ENCODE measurements at regions not wholly inside any gene's neighbourhood (a gene's known extent, or its start where the extent isn't known, plus 50 kb on each side); places are given as distances from the start of the nearest gene placed in this dataset.

DNA sequence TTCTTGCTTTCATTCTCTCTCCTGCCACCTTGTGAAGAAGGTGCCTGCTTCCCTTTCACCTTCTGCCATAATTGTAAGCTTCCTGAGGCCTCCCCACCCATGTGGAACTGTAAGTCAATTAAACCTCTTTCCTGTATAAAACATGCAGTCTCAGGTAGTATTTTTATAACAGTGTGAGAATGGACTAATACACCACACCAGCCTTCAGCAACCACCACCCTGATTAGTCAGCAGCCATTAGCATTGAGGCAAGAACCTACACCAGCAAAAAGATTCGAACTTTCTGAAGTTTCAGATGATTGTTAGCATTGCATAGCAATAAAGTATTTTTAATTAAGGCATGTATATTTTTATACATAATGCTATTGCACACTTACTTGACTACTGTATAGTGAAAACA is 980.2 kb downstream of the EFNA5 start:
- 2 to 44% methylated on average over 1 of the region's 1 CpG for WGBS, 2 donors
- H3K27ac ChIP-seq (ENCODE audit: low read depth in 1 of 2, low read length in 1 of 2), result no peak overlapping the region
- H3K36me3 ChIP-seq (ENCODE audit: control insufficient read depth in 4 of 4, insufficient read depth in 4 of 4, low read length in 4 of 4), result no peaks in the 10 kb centered on the region
- no peaks in the 10 kb centered on the region for H3K27me3 ChIP-seq (ENCODE audit: control insufficient read depth in 3 of 3, insufficient read depth in 3 of 3, low read length in 2 of 3)
- H3K9me3 ChIP-seq (ENCODE audit: control insufficient read depth in 4 of 4, insufficient read depth in 3 of 4, low read length in 3 of 4), result no peaks in the 10 kb centered on the region
- H3K4me1 ChIP-seq (ENCODE audit: control insufficient read depth in 5 of 5, insufficient read depth in 5 of 5, low read length in 5 of 5), result no peaks in the 10 kb centered on the region
- TF ChIP-seq, protein P1, sequence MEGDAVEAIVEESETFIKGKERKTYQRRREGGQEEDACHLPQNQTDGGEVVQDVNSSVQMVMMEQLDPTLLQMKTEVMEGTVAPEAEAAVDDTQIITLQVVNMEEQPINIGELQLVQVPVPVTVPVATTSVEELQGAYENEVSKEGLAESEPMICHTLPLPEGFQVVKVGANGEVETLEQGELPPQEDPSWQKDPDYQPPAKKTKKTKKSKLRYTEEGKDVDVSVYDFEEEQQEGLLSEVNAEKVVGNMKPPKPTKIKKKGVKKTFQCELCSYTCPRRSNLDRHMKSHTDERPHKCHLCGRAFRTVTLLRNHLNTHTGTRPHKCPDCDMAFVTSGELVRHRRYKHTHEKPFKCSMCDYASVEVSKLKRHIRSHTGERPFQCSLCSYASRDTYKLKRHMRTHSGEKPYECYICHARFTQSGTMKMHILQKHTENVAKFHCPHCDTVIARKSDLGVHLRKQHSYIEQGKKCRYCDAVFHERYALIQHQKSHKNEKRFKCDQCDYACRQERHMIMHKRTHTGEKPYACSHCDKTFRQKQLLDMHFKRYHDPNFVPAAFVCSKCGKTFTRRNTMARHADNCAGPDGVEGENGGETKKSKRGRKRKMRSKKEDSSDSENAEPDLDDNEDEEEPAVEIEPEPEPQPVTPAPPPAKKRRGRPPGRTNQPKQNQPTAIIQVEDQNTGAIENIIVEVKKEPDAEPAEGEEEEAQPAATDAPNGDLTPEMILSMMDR (IDR thresholded peaks at IDR 0.05; ENCODE audit: control extremely low read depth, extremely low read depth), result no peak
- no peak for ATAC-seq (ENCODE audit: insufficient read depth, low FRiP score)
- DNase-seq, result no peak
- H3K4me3 ChIP-seq, result no peak overlapping the region
- H3K9ac ChIP-seq (ENCODE audit: insufficient read depth in 1 of 2, low read length in 2 of 2), result no peak overlapping the region

- 26 to 38% methylated on average over 1 of the region's 1 CpG for WGBS, 2 donors
- peaks cover 0 to 8% (median 0%) of the 10 kb centered on the region in 5 donors for H3K4me1 ChIP-seq (ENCODE audit: control insufficient read depth in 5 of 5, insufficient read depth in 5 of 5, low read length in 5 of 5)
- H3K9ac ChIP-seq (ENCODE audit: insufficient read depth in 1 of 2, low read length in 2 of 2), result peak overlapping the region in 1 of 2 donors; percentile 2
- no peaks in the 10 kb centered on the region for H3K36me3 ChIP-seq (ENCODE audit: control insufficient read depth in 4 of 4, insufficient read depth in 4 of 4, low read length in 4 of 4)
- no peaks in the 10 kb centered on the region for H3K27me3 ChIP-seq (ENCODE audit: control insufficient read depth in 3 of 3, insufficient read depth in 3 of 3, low read length in 2 of 3)
- ATAC-seq (ENCODE audit: insufficient read depth, low FRiP score), result no peak
- peak in 2 of 3 donors; percentile 41 to 53 for DNase-seq
- no peaks in the 10 kb centered on the region for H3K9me3 ChIP-seq (ENCODE audit: control insufficient read depth in 4 of 4, insufficient read depth in 3 of 4, low read length in 3 of 4)
- TF ChIP-seq, protein P1 (IDR thresholded peaks at IDR 0.05; ENCODE audit: control extremely low read depth, extremely low read depth), result no peak
- H3K27ac ChIP-seq (ENCODE audit: low read depth in 1 of 2, low read length in 1 of 2), result no peak overlapping the region
- H3K4me3 ChIP-seq, result no peak overlapping the region
Measured at GRCh38 chr5:106680330-106680729, 990.4 kb downstream of the EFNA5 start.

DNA sequence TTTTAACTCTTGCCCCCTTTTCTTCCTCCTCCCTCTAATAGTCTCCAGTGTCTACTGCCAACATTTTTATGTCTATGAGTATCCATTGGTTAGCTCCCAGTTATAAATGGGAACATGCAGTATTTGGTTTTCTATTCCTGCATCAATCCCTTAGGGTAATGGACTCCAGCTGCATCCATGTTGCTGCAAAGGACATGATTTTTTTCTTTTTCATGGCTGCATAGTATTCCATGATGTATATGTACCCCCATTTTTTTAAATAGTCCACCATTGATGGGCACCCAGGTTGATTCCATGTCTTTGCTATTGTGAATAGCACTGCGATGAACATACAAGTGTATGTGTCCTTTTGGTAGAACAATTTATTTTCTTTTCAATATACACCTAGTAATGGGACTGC is 993.7 kb downstream of the EFNA5 start:
- TF ChIP-seq, protein P1 (IDR thresholded peaks at IDR 0.05; ENCODE audit: control extremely low read depth, extremely low read depth), result no peak
- no peak overlapping the region for H3K27ac ChIP-seq (ENCODE audit: low read depth in 1 of 2, low read length in 1 of 2)
- no peak overlapping the region for H3K9ac ChIP-seq (ENCODE audit: insufficient read depth in 1 of 2, low read length in 2 of 2)
- peaks cover 0 to 10% (median 0%) of the 10 kb centered on the region in 5 donors for H3K4me1 ChIP-seq (ENCODE audit: control insufficient read depth in 5 of 5, insufficient read depth in 5 of 5, low read length in 5 of 5)
- H3K4me3 ChIP-seq, result no peak overlapping the region
- no peaks in the 10 kb centered on the region for H3K9me3 ChIP-seq (ENCODE audit: control insufficient read depth in 4 of 4, insufficient read depth in 3 of 4, low read length in 3 of 4)
- H3K36me3 ChIP-seq (ENCODE audit: control insufficient read depth in 4 of 4, insufficient read depth in 4 of 4, low read length in 4 of 4), result no peaks in the 10 kb centered on the region
- 89 to 98% methylated on average over 1 of the region's 1 CpG for WGBS, 2 donors
- ATAC-seq (ENCODE audit: insufficient read depth, low FRiP score), result no peak
- no peaks in the 10 kb centered on the region for H3K27me3 ChIP-seq (ENCODE audit: control insufficient read depth in 3 of 3, insufficient read depth in 3 of 3, low read length in 2 of 3)
- no peak for DNase-seq

DNA sequence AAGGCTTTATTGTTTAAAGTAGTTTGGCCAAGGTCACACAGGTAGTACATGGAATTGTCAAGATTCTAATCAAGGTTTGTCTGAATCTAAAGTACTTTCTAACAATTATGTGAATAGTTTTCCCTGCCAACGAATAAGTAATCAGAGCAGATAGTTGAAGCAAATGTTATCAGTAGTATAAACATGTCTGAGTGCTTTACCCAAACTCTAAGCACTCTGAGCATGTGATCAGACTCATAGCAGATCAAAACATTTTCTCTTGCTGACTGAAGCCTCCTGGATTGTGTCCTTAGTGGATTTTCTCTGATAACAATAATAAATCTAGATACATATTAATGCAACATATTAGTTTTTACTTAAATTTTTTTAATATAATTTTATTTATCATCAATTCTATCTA is 995.0 kb downstream of the EFNA5 start:
- Histone ChIP-seq H3K4me3 (no peak overlapping the region), H3K27ac (ENCODE audit: low read depth in 1 of 2, low read length in 1 of 2) (no peak overlapping the region), H3K4me1 (ENCODE audit: control insufficient read depth in 5 of 5, insufficient read depth in 5 of 5, low read length in 5 of 5) (peaks cover 0 to 6% (median 0%) of the 10 kb centered on the region in 5 donors), H3K27me3 (ENCODE audit: control insufficient read depth in 3 of 3, insufficient read depth in 3 of 3, low read length in 2 of 3) (no peaks in the 10 kb centered on the region), H3K9ac (ENCODE audit: insufficient read depth in 1 of 2, low read length in 2 of 2) (no peak overlapping the region), H3K9me3 (ENCODE audit: control insufficient read depth in 4 of 4, insufficient read depth in 3 of 4, low read length in 3 of 4) (no peaks in the 10 kb centered on the region), H3K36me3 (ENCODE audit: control insufficient read depth in 4 of 4, insufficient read depth in 4 of 4, low read length in 4 of 4) (no peaks in the 10 kb centered on the region)
- 31 to 56% methylated on average over 1 of the region's 1 CpG for WGBS, 2 donors
- TF ChIP-seq, protein P1 (IDR thresholded peaks at IDR 0.05; ENCODE audit: control extremely low read depth, extremely low read depth), result no peak
- DNase-seq (peak in 2 of 3 donors; percentile 21 to 35), ATAC-seq (ENCODE audit: insufficient read depth, low FRiP score) (no peak)
